WERI-Rb-1 (cell line): ENCODE measurements at regions not wholly inside any gene's neighbourhood (a gene's known extent, or its start where the extent isn't known, plus 50 kb on each side); places are given as distances from the start of the nearest gene placed in this dataset.
"Not testable (repeated sequence)": the region's sequence is repeated elsewhere in the genome, so short reads cannot be mapped to it uniquely, and the experiment has no call there.

Experiments
- DNase-seq: peaks from one replicate; pipeline ENCODE4 v3.0.0-alpha.2; 2020
- H3K27ac ChIP-seq: fragments of 250-450 bp; sonication (Bioruptor Pico); 2 replicates; pipeline ENCODE4 v1.5.1; 2020; ENCODE audit warnings: mild to moderate bottlenecking, moderate library complexity
- H3K27me3 ChIP-seq: fragments of 250-450 bp; sonication (Bioruptor Pico); 2 replicates; pipeline ENCODE4 v1.5.1; 2021; ENCODE audit warnings: mild to moderate bottlenecking, low read depth, moderate library complexity; ENCODE audit not compliant: insufficient read depth, severe bottlenecking
- H3K36me3 ChIP-seq: fragments of 250-450 bp; sonication (Bioruptor Pico); 2 replicates; pipeline ENCODE4 v1.5.1; 2020; ENCODE audit warnings: mild to moderate bottlenecking, moderate library complexity
- H3K4me3 ChIP-seq: 2 replicates; pipeline ENCODE4 v1.5.1; 2011; ENCODE audit warnings: low read depth, mild to moderate bottlenecking, control low read depth, low read length
- H3K9me3 ChIP-seq: fragments of 250-450 bp; sonication (Bioruptor Pico); 2 replicates; pipeline ENCODE4 v1.5.1; 2021; ENCODE audit warnings: mild to moderate bottlenecking, moderate library complexity; ENCODE audit not compliant: severe bottlenecking
- CTCF ChIP-seq: IDR thresholded peaks from 2 replicates; pipeline ENCODE4 v1.5.1; 2011; ENCODE audit warnings: low read depth, mild to moderate bottlenecking, control low read depth, inconsistent platforms, low read length

GRCh38 chr13:81184556-81185265 lies 843.8 kb upstream of the SPRY2 start:
- Histone ChIP-seq H3K36me3 (no peaks in the 10 kb centered on the region), H3K9me3 (no peaks in the 10 kb centered on the region), H3K27me3 (no peaks in the 10 kb centered on the region), H3K4me3 (no peak overlapping the region), H3K27ac (no peak overlapping the region)
- no peak for DNase-seq
- no peak for TF ChIP-seq CTCF

- no peak for DNase-seq
- Histone ChIP-seq H3K27me3 (no peaks in the 10 kb centered on the region), H3K27ac (no peak overlapping the region), H3K4me3 (no peak overlapping the region), H3K9me3 (no peaks in the 10 kb centered on the region), H3K36me3 (no peaks in the 10 kb centered on the region)
- no peak for TF ChIP-seq CTCF
Observed at GRCh38 chr13:81172603-81173002, 831.7 kb upstream of the SPRY2 start.

GRCh38 chr13:81171065-81171647 lies 830.2 kb upstream of the SPRY2 start:
- no peak overlapping the region for H3K4me3 ChIP-seq

GRCh38 chr13:81163823-81164222 lies 822.9 kb upstream of the SPRY2 start:
- DNase-seq, H3K4me3 ChIP-seq, H3K36me3 ChIP-seq, H3K27me3 ChIP-seq, H3K9me3 ChIP-seq, H3K27ac ChIP-seq: not testable (repeated sequence)

More at GRCh38 chr13:81171065-81171647, 830.2 kb upstream of the SPRY2 start:
- Histone ChIP-seq H3K9me3 (no peaks in the 10 kb centered on the region), H3K27ac (no peak overlapping the region), H3K27me3 (no peaks in the 10 kb centered on the region), H3K36me3 (no peaks in the 10 kb centered on the region)
- no peak for TF ChIP-seq CTCF
- no peak for DNase-seq

- no peak overlapping the region for H3K4me3 ChIP-seq
- no peaks in the 10 kb centered on the region for H3K36me3 ChIP-seq
- TF ChIP-seq CTCF, result no peak
- H3K27me3 ChIP-seq, result no peaks in the 10 kb centered on the region
- DNase-seq, result no peak
- H3K9me3 ChIP-seq, result no peaks in the 10 kb centered on the region
- no peak overlapping the region for H3K27ac ChIP-seq
Observed at GRCh38 chr13:81153478-81153877, 812.6 kb upstream of the SPRY2 start.

- Histone ChIP-seq H3K9me3 (no peaks in the 10 kb centered on the region), H3K27ac (no peak overlapping the region), H3K27me3 (no peaks in the 10 kb centered on the region), H3K4me3 (no peak overlapping the region), H3K36me3 (no peaks in the 10 kb centered on the region)
- TF ChIP-seq CTCF, result no peak
- DNase-seq, result no peak
Observed at GRCh38 chr13:81148822-81149221, 807.9 kb upstream of the SPRY2 start.

DNA sequence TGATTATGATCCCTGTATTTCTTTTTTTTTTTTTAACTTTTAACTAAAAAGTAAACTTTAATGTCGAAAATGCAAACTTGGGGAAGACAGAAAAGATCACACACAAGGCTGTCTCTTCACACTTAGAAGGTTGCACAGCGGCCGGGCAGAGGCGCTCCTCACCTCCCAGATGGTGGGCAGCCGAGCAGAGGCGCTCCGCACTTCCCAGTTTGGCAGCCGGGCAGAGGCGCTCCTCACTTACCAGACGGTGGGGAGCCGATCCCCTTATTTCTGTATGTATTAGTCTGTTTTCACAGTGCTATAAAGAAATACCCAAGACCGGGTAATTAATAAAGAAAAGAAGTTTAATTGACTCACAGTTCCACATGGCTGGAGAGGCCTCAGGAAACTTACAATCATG lies 805.6 kb upstream of the SPRY2 start:
- H3K4me3 ChIP-seq, H3K36me3 ChIP-seq, DNase-seq, H3K27me3 ChIP-seq, H3K27ac ChIP-seq, H3K9me3 ChIP-seq: not testable (repeated sequence)
